ENCODE measurements at regions not wholly inside any gene's neighbourhood (a gene's known extent, or its start where the extent isn't known, plus 50 kb on each side); places are given as distances from the start of the nearest gene placed in this dataset.

DNA sequence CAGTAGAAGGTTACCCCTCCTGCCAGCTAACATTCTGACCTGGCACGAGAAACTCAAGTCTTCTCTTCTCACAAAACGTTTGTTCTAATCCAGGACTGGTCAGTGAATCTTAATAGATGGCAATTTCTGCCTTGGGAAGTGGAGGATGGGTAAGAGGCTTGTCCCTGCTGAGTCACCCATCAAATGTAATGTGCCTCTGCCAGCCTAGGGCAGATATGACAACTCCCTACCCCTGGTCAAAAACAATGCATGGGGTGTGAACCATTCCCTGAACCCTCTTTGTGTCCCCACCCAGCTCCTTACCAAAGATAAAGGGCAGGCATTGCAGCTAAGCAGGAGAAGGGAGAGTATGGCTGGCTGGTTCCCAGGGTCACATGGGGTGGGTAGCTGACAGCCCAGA is 1052.9 kb downstream of the GALC start:
- no peaks in the 10 kb centered on the region for H3K9me3 Mint-ChIP-seq (ENCODE audit: unreplicated experiment)
- no peaks in the 10 kb centered on the region for H3K4me1 Mint-ChIP-seq (ENCODE audit: low read depth, unreplicated experiment)
- H3K27ac Mint-ChIP-seq (ENCODE audit: unreplicated experiment) = no peak overlapping the region
- DNase-seq = no peak
- H3K36me3 Mint-ChIP-seq (ENCODE audit: unreplicated experiment) = no peaks in the 10 kb centered on the region
- TF ChIP-seq, protein P1, sequence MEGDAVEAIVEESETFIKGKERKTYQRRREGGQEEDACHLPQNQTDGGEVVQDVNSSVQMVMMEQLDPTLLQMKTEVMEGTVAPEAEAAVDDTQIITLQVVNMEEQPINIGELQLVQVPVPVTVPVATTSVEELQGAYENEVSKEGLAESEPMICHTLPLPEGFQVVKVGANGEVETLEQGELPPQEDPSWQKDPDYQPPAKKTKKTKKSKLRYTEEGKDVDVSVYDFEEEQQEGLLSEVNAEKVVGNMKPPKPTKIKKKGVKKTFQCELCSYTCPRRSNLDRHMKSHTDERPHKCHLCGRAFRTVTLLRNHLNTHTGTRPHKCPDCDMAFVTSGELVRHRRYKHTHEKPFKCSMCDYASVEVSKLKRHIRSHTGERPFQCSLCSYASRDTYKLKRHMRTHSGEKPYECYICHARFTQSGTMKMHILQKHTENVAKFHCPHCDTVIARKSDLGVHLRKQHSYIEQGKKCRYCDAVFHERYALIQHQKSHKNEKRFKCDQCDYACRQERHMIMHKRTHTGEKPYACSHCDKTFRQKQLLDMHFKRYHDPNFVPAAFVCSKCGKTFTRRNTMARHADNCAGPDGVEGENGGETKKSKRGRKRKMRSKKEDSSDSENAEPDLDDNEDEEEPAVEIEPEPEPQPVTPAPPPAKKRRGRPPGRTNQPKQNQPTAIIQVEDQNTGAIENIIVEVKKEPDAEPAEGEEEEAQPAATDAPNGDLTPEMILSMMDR (IDR thresholded peaks at IDR 0.05; ENCODE audit: partially characterized antibody, unreplicated experiment) = no peak
- no peaks in the 10 kb centered on the region for H3K27me3 Mint-ChIP-seq (ENCODE audit: unreplicated experiment)
- no peak overlapping the region for H3K4me3 Mint-ChIP-seq (ENCODE audit: unreplicated experiment)

DNA sequence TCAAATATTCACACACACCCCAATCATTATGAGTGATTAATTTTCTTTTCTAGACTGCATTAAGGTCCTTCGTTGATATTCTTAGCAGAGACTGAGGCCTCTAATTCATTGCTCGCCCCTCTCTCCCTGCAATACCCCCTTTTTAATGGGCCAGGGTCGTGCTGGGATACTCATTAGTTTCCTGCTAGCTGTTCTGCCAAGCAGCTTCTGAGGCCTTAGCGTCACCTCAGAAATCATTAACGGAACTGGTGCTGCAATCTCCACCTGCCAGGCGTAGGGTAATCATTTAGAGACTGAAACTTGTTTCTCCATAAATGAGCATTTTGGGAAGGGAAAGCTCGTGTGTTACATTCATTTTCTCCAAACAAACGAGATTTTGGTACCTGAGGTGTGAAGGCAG is 1054.7 kb downstream of the GALC start:
- Mint-ChIP-seq H3K36me3 (ENCODE audit: unreplicated experiment) (no peaks in the 10 kb centered on the region), H3K27me3 (ENCODE audit: unreplicated experiment) (no peaks in the 10 kb centered on the region), H3K9me3 (ENCODE audit: unreplicated experiment) (no peaks in the 10 kb centered on the region), H3K4me1 (ENCODE audit: low read depth, unreplicated experiment) (no peaks in the 10 kb centered on the region), H3K27ac (ENCODE audit: unreplicated experiment) (no peak overlapping the region), H3K4me3 (ENCODE audit: unreplicated experiment) (no peak overlapping the region)
- no peak for DNase-seq
- TF ChIP-seq, protein P1 (IDR thresholded peaks at IDR 0.05; ENCODE audit: partially characterized antibody, unreplicated experiment) = no peak

DNA sequence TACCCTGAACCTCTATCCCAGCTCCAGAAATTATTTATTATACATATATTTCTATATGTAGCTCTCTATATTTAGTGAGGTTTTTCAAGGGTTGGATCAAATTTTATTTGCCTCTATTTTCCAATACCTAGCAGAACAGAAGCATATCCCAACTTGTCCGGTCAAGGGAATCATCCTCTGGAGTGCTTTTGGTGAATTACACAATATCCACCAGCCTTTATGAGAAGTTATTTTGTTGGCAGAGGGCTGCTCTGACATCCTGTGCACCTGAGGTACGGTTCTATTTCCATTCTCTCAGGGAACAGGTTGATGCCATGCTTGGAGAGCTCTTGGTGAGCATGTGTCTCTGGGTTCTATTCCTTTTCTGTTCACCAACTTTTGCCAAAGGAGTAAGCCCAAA is 1056.4 kb downstream of the GALC start:
- no peak overlapping the region for H3K27ac Mint-ChIP-seq (ENCODE audit: unreplicated experiment)
- H3K4me1 Mint-ChIP-seq (ENCODE audit: low read depth, unreplicated experiment) = no peaks in the 10 kb centered on the region
- no peak overlapping the region for H3K4me3 Mint-ChIP-seq (ENCODE audit: unreplicated experiment)
- no peak for DNase-seq
- H3K9me3 Mint-ChIP-seq (ENCODE audit: unreplicated experiment) = no peaks in the 10 kb centered on the region
- no peaks in the 10 kb centered on the region for H3K27me3 Mint-ChIP-seq (ENCODE audit: unreplicated experiment)
- no peaks in the 10 kb centered on the region for H3K36me3 Mint-ChIP-seq (ENCODE audit: unreplicated experiment)
- TF ChIP-seq, protein P1 (IDR thresholded peaks at IDR 0.05; ENCODE audit: partially characterized antibody, unreplicated experiment) = no peak

DNA sequence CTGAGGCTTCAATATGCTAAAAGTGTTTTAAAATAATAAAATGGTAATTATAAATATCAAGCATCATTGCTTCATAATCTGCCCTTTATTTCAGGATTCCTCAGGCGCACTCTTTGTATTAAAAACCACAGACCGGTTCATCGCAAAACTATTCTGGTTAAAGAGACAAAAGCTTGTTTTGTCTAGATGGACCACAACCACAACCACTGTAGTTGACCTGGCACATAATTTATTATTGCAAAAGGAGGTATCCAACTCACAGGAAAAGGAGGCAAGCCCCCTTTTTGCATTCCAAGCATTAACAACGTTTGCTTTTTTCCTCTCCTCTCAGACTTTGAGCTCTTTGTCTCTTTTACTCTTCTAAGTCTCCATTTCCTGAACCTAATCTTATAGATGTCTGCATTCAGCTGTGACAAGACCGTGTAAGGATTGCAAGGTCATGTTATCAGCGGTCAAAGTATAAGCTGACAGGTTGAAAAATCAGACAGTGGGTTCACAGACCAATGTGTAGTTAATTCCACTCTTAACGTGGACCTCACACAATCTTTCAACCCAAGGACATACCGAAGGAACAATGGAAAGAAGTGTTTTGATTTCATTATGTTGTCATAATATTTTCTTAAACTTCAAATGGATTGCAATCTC is 1057.6 kb downstream of the GALC start:
- H3K9me3 Mint-ChIP-seq (ENCODE audit: unreplicated experiment) = no peaks in the 10 kb centered on the region
- H3K4me1 Mint-ChIP-seq (ENCODE audit: low read depth, unreplicated experiment) = no peaks in the 10 kb centered on the region
- H3K4me3 Mint-ChIP-seq (ENCODE audit: unreplicated experiment) = no peak overlapping the region
- H3K36me3 Mint-ChIP-seq (ENCODE audit: unreplicated experiment) = no peaks in the 10 kb centered on the region
- no peak overlapping the region for H3K27ac Mint-ChIP-seq (ENCODE audit: unreplicated experiment)
- TF ChIP-seq, protein P1 (IDR thresholded peaks at IDR 0.05; ENCODE audit: partially characterized antibody, unreplicated experiment) = no peak
- no peak for DNase-seq
- no peaks in the 10 kb centered on the region for H3K27me3 Mint-ChIP-seq (ENCODE audit: unreplicated experiment)

DNA sequence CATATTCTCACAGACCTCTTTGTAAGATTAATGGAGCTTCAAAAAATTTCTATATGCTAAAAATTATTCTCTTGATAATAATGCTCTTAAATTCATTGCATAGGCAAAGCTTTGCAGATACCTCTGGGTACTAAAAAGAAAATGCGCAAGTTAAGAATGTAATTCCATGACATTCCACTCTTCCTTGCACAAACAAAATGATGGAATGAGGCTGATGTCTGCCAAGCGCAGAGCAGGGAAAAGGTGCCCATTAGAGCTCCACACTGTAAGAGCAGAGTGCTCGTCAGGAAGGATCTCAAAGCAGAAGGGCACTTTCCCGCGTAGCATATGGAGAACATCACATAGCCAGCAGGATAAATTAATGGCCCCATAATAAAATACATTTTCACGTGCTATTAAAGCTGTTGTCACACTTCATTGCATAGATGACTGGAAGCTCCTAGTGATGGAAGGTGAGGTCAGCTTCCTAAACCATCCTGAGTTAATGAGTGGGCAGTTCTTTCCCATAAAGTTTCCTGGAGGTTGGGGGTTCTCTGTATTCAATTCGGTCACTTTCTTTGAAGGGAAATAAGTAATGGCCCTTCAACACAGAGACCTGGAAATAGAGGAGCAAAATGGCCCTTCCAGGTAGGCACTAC is 1058.9 kb downstream of the GALC start:
- H3K4me1 Mint-ChIP-seq (ENCODE audit: low read depth, unreplicated experiment) = no peaks in the 10 kb centered on the region
- H3K27ac Mint-ChIP-seq (ENCODE audit: unreplicated experiment) = no peak overlapping the region
- H3K4me3 Mint-ChIP-seq (ENCODE audit: unreplicated experiment) = no peak overlapping the region
- H3K36me3 Mint-ChIP-seq (ENCODE audit: unreplicated experiment) = no peaks in the 10 kb centered on the region
- H3K27me3 Mint-ChIP-seq (ENCODE audit: unreplicated experiment) = no peaks in the 10 kb centered on the region
- TF ChIP-seq, protein P1 (IDR thresholded peaks at IDR 0.05; ENCODE audit: partially characterized antibody, unreplicated experiment) = no peak
- DNase-seq = no peak
- H3K9me3 Mint-ChIP-seq (ENCODE audit: unreplicated experiment) = no peaks in the 10 kb centered on the region

Measured in glutamatergic neuron (in vitro differentiated cells).